DND-41 (cell line): ENCODE measurements at regions not wholly inside any gene's neighbourhood (a gene's known extent, or its start where the extent isn't known, plus 50 kb on each side); places are given as distances from the start of the nearest gene placed in this dataset.
"Not testable (repeated sequence)": the region's sequence is repeated elsewhere in the genome, so short reads cannot be mapped to it uniquely, and the experiment has no call there.

Experiments
- ATAC-seq: fragments of 200-7000 bp; cut with Tn5 transposase; 3 replicates; pipeline ENCODE4 v1.9.1; 2021; ENCODE audit warnings: low read depth; ENCODE audit not compliant: insufficient read depth
- DNase-seq: peaks from one replicate; pipeline ENCODE4 v3.0.0-alpha.2; 2020
- H2AFZ ChIP-seq: 2 replicates; pipeline ENCODE4 v1.6.0; 2012; ENCODE audit warnings: low read depth, low read length
- H3K27ac ChIP-seq: 2 replicates; pipeline ENCODE4 v1.5.1; 2012; ENCODE audit warnings: low read length, inconsistent platforms
- H3K27me3 ChIP-seq: fragments of 200-600 bp; sonication (generic); 2 replicates; pipeline ENCODE4 v1.6.0; 2012; ENCODE audit warnings: low read length, mild to moderate bottlenecking, inconsistent platforms; ENCODE audit not compliant: insufficient read depth, poor library complexity
- H3K36me3 ChIP-seq: 2 replicates; pipeline ENCODE4 v1.5.1; 2012; ENCODE audit warnings: low read length, inconsistent platforms; ENCODE audit not compliant: insufficient read depth
- H3K4me1 ChIP-seq: 2 replicates; pipeline ENCODE4 v1.5.1; 2012; ENCODE audit warnings: mild to moderate bottlenecking, low read length; ENCODE audit not compliant: insufficient read depth
- H3K4me2 ChIP-seq: 2 replicates; pipeline ENCODE4 v1.6.0; 2012; ENCODE audit warnings: mild to moderate bottlenecking, moderate library complexity, low read length, inconsistent platforms; ENCODE audit not compliant: insufficient read depth
- H3K4me3 ChIP-seq, 2 experiments: fragments of 200-600 bp in 1 of 2; shearing (Covaris generic) in 1 of 2; 2 replicates each; pipeline ENCODE4 v1.5.1; 2012 to 2016; ENCODE audit warnings: inconsistent platforms in 2 of 2, low read length in 2 of 2, mild to moderate bottlenecking in 2 of 2, low read depth in 1 of 2, moderate library complexity in 1 of 2
- H3K79me2 ChIP-seq: 2 replicates; pipeline ENCODE4 v1.6.0; 2012; ENCODE audit warnings: low read length, inconsistent platforms; ENCODE audit not compliant: insufficient read depth
- H3K9ac ChIP-seq: 2 replicates; pipeline ENCODE4 v1.6.0; 2012; ENCODE audit warnings: low read depth, mild to moderate bottlenecking, inconsistent platforms, low read length, moderate library complexity
- H3K9me3 ChIP-seq: 2 replicates; pipeline ENCODE4 v1.5.1; 2012; ENCODE audit warnings: low read length, moderate library complexity, mild to moderate bottlenecking, inconsistent platforms; ENCODE audit not compliant: insufficient read depth, severe bottlenecking
- H4K20me1 ChIP-seq: 2 replicates; pipeline ENCODE4 v1.6.0; 2012; ENCODE audit warnings: low read length; ENCODE audit not compliant: insufficient read depth
- CTCF ChIP-seq: IDR thresholded peaks from 2 replicates; pipeline ENCODE4 v1.5.1; 2012; ENCODE audit warnings: borderline replicate concordance, low read length, moderate library complexity, mild to moderate bottlenecking; ENCODE audit not compliant: poor library complexity, severe bottlenecking; ENCODE audit errors: extremely low read depth
- EZH2 ChIP-seq: IDR thresholded peaks from 3 replicates; pipeline ENCODE4 v1.6.1; 2012; ENCODE audit warnings: borderline replicate concordance, low read depth, mild to moderate bottlenecking, moderate library complexity, low read length, inconsistent platforms; ENCODE audit not compliant: severe bottlenecking

DNA sequence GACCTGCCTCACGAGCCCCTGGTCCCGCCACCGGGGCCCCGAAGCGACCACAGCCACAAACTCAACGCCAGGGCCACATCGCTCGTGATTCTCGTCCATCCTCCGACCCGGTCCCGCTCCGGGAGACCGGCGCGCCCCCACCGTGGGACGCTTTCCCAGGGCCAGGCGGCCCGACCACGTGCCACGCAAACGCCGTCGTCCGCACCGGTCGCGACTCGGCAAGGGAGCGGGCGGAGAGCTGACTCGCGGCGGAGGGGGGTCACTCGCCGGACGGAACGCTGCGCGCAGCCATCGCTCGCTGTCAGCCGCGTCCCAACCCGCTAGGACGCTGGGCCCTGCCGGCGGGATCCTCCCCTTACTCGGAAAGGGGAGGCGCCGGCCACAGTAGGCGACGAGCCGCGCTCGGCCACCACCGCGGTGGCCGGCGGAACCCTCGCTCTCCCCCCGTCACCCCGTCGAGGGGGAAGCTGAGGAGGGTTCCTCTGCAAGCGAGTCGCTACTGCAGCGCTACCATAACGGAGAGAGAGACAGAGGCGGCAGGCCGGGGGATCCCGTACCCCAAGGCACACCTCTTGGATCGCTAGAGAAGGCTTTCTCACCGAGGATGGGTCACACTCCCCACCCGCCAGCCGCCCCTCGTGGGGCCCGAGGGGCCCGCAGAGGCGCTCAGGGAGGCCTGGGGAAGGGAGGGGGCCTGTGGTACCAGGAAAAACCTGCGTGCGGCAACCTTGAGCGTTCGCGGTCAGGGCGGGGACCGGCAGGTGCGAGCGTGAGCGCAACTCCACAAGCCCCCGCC is 511.8 kb upstream of the ZNF337 start:
- Histone ChIP-seq H3K9me3 (peaks cover 15% of the 10 kb centered on the region), H3K27me3 (no peaks in the 10 kb centered on the region), H3K79me2 (no peaks in the 10 kb centered on the region), H3K9ac (no peak overlapping the region), H4K20me1 (no peaks in the 10 kb centered on the region), H3K36me3 (no peaks in the 10 kb centered on the region), H3K4me2 (no peak overlapping the region), H2AFZ (no peak overlapping the region), H3K4me3 (no peak overlapping the region), H3K27ac (no peak overlapping the region), H3K4me1 (no peaks in the 10 kb centered on the region)
- DNase-seq (no peak), ATAC-seq (no peak)
- TF ChIP-seq CTCF, result no peak
- no peak for TF ChIP-seq EZH2

GRCh38 chr20:26207967-26208295 is 511.3 kb upstream of the ZNF337 start:
- not testable (repeated sequence) for H4K20me1 ChIP-seq, H3K4me2 ChIP-seq, H3K36me3 ChIP-seq, H3K79me2 ChIP-seq, H2AFZ ChIP-seq, H3K4me1 ChIP-seq, ATAC-seq, H3K4me3 ChIP-seq, H3K9ac ChIP-seq, H3K27ac ChIP-seq, H3K27me3 ChIP-seq, DNase-seq
- peaks cover 15% of the 10 kb centered on the region for H3K9me3 ChIP-seq

- Histone ChIP-seq H4K20me1 (no peaks in the 10 kb centered on the region), H2AFZ (no peak overlapping the region), H3K9ac (no peak overlapping the region), H3K4me3 (no peak overlapping the region), H3K4me2 (no peak overlapping the region), H3K36me3 (no peaks in the 10 kb centered on the region), H3K9me3 (peaks cover 15% of the 10 kb centered on the region), H3K27me3 (no peaks in the 10 kb centered on the region), H3K27ac (no peak overlapping the region), H3K4me1 (no peaks in the 10 kb centered on the region), H3K79me2 (no peaks in the 10 kb centered on the region)
- DNase-seq (no peak), ATAC-seq (no peak)
- TF ChIP-seq EZH2, result no peak
- no peak for TF ChIP-seq CTCF
Observed at GRCh38 chr20:26207237-26207966, 510.7 kb upstream of the ZNF337 start.

GRCh38 chr20:26205350-26205749 is 508.7 kb upstream of the ZNF337 start:
- Histone ChIP-seq H4K20me1 (no peaks in the 10 kb centered on the region), H3K9ac (no peak overlapping the region), H3K4me3 (no peak overlapping the region), H3K9me3 (peaks cover 31% of the 10 kb centered on the region), H3K79me2 (no peaks in the 10 kb centered on the region), H3K27me3 (no peaks in the 10 kb centered on the region), H3K27ac (no peak overlapping the region), H3K4me2 (no peak overlapping the region), H3K4me1 (no peaks in the 10 kb centered on the region), H3K36me3 (no peaks in the 10 kb centered on the region), H2AFZ (no peak overlapping the region)
- DNase-seq (no peak), ATAC-seq (no peak)
- TF ChIP-seq EZH2, result no peak

- not testable (repeated sequence) for H3K36me3 ChIP-seq, H3K9ac ChIP-seq, ATAC-seq, H3K4me3 ChIP-seq, H3K4me1 ChIP-seq, DNase-seq, H4K20me1 ChIP-seq, H3K79me2 ChIP-seq, H3K4me2 ChIP-seq, H2AFZ ChIP-seq, H3K27me3 ChIP-seq, H3K27ac ChIP-seq
- peaks cover 16% of the 10 kb centered on the region for H3K9me3 ChIP-seq
Observed at GRCh38 chr20:26201026-26201425, 504.4 kb upstream of the ZNF337 start.

DNA sequence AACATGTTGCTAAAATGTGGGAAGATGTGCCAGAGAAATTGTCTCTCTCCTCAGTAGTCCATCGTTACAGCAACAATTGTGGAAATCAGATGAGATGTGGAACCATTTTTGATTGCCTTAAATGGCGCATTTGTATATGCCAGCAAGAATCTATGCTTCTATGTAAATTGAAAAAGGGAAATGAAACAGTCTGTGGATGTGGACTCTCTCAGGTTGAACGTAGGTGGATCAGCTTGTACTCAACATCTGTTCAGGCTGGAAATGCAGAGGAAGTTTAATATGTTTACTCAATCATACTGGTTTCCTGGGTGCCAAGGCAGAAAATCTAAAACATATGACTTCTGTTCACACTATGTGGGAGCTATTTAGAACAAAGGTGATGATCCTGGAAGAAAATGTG is 490.7 kb upstream of the ZNF337 start:
- not testable (repeated sequence) for ATAC-seq

More for the DNA sequence above, 490.7 kb upstream of the ZNF337 start:
- not testable (repeated sequence) for DNase-seq, H3K79me2 ChIP-seq, H2AFZ ChIP-seq, H3K4me1 ChIP-seq, H3K9ac ChIP-seq, H3K27ac ChIP-seq, H3K36me3 ChIP-seq, H3K4me2 ChIP-seq, H4K20me1 ChIP-seq, H3K4me3 ChIP-seq, H3K9me3 ChIP-seq, H3K27me3 ChIP-seq
